Fibroblast of skin of right quadriceps (primary cell): ENCODE measurements at regions not wholly inside any gene's neighbourhood (a gene's known extent, or its start where the extent isn't known, plus 50 kb on each side); places are given as distances from the start of the nearest gene placed in this dataset.
"Not testable (repeated sequence)": the region's sequence is repeated elsewhere in the genome, so short reads cannot be mapped to it uniquely, and the experiment has no call there.

Experiments
- DNase-seq: peaks from one replicate; pipeline ENCODE4 v3.0.0-alpha.2; 2013

GRCh38 chrY:26638063-26638462, 1016.1 kb downstream of the CDY1 start:
- DNase-seq, result no peak

- not testable (repeated sequence) for DNase-seq
Observed at GRCh38 chrY:26645856-26646255, 1023.9 kb downstream of the CDY1 start.

- not testable (repeated sequence) for DNase-seq
Observed at GRCh38 chrY:26648240-26648639, 1026.3 kb downstream of the CDY1 start.

- DNase-seq, result not testable (repeated sequence)
Observed at GRCh38 chrY:26664245-26664644, 1042.3 kb downstream of the CDY1 start.

GRCh38 chrY:26666691-26667090, 1044.8 kb downstream of the CDY1 start:
- not testable (repeated sequence) for DNase-seq

GRCh38 chrY:26669243-26669642, 1047.3 kb downstream of the CDY1 start:
- not testable (repeated sequence) for DNase-seq

GRCh38 chrY:26670360-26670871, 1048.5 kb downstream of the CDY1 start:
- peak; percentile 18 for DNase-seq

GRCh38 chrY:26670881-26671879, 1049.3 kb downstream of the CDY1 start:
- DNase-seq, result peak; percentile 34
